Neuronal stem cell (in vitro differentiated cells): ENCODE measurements at regions not wholly inside any gene's neighbourhood (a gene's known extent, or its start where the extent isn't known, plus 50 kb on each side); places are given as distances from the start of the nearest gene placed in this dataset.

Experiments
- DNase-seq: peaks from one replicate; pipeline ENCODE4 v3.0.0-alpha.2; 2013; ENCODE audit warnings: low spot score
- H2AFZ ChIP-seq: one replicate; pipeline ENCODE4 v1.6.1; 2013; ENCODE audit warnings: mild to moderate bottlenecking, low read length, inconsistent platforms
- H2AK5ac ChIP-seq: 2 replicates; pipeline ENCODE4 v1.6.1; 2013; ENCODE audit warnings: low read depth, mild to moderate bottlenecking, inconsistent platforms, low read length, moderate library complexity, mixed read lengths
- H2BK120ac ChIP-seq: 2 replicates; pipeline ENCODE4 v1.6.1; 2013; ENCODE audit warnings: low read depth, mild to moderate bottlenecking, inconsistent platforms, low read length, moderate library complexity, mixed read lengths
- H2BK12ac ChIP-seq: one replicate; pipeline ENCODE4 v1.6.1; 2013; ENCODE audit warnings: low read length, inconsistent platforms
- H2BK15ac ChIP-seq: 2 replicates; pipeline ENCODE4 v1.6.1; 2013; ENCODE audit warnings: mild to moderate bottlenecking, low read length, inconsistent platforms, mixed read lengths
- H2BK5ac ChIP-seq: one replicate; pipeline ENCODE4 v1.6.1; 2013; ENCODE audit warnings: inconsistent platforms, mild to moderate bottlenecking, low read length, moderate library complexity
- H3K14ac ChIP-seq: one replicate; pipeline ENCODE4 v1.6.1; 2013; ENCODE audit warnings: low read length, inconsistent platforms
- H3K18ac ChIP-seq: 2 replicates; pipeline ENCODE4 v1.6.1; 2013; ENCODE audit warnings: low read length, inconsistent platforms
- H3K23ac ChIP-seq: 2 replicates; pipeline ENCODE4 v1.6.1; 2013; ENCODE audit warnings: low read depth, mild to moderate bottlenecking, mixed read lengths, low read length, inconsistent platforms; ENCODE audit not compliant: poor library complexity
- H3K27ac ChIP-seq: replicated peaks from 3 replicates; pipeline ENCODE4 v1.5.1; 2013; ENCODE audit warnings: low read length, inconsistent platforms
- H3K27me3 ChIP-seq, 3 experiments: 2 replicates each; pipeline ENCODE4 v1.6.1; 2013; ENCODE audit warnings: low read length in 3 of 3, mild to moderate bottlenecking in 2 of 3, inconsistent platforms in 1 of 3, low read depth in 1 of 3, mixed read lengths in 1 of 3, moderate library complexity in 1 of 3; ENCODE audit not compliant: control insufficient read depth in 3 of 3, insufficient read depth in 3 of 3
- H3K36me3 ChIP-seq, 2 donors: replicated peaks in 1 of 2; 2 replicates each; pipeline ENCODE4 v1.6.1; 2013; ENCODE audit warnings: low read length in 2 of 2; ENCODE audit not compliant: control insufficient read depth in 2 of 2, insufficient read depth in 2 of 2
- H3K4ac ChIP-seq: 2 replicates; pipeline ENCODE4 v1.6.1; 2013; ENCODE audit warnings: inconsistent platforms, mild to moderate bottlenecking, low read length, moderate library complexity
- H3K4me1 ChIP-seq, 2 donors: 1 replicate in 1 of 2; 2 replicates in 1 of 2; pipeline ENCODE4 v1.6.1; 2013; ENCODE audit warnings: low read length in 2 of 2, low read depth in 1 of 2; ENCODE audit not compliant: control insufficient read depth in 2 of 2, insufficient read depth in 1 of 2
- H3K4me2 ChIP-seq: one replicate; pipeline ENCODE4 v1.6.1; 2013; ENCODE audit warnings: mild to moderate bottlenecking, low read length, inconsistent platforms; ENCODE audit not compliant: insufficient read depth, poor library complexity, severe bottlenecking
- H3K4me3 ChIP-seq, 2 donors: 2 replicates each; pipeline ENCODE4 v1.5.1; 2013; ENCODE audit warnings: low read length in 2 of 2, mild to moderate bottlenecking in 2 of 2, inconsistent platforms in 1 of 2, moderate library complexity in 1 of 2
- H3K79me1 ChIP-seq: one replicate; pipeline ENCODE4 v1.6.1; 2013; ENCODE audit warnings: low read depth, mild to moderate bottlenecking, inconsistent platforms, low read length, moderate library complexity
- H3K9ac ChIP-seq: one replicate; pipeline ENCODE4 v1.6.1; 2013; ENCODE audit warnings: mild to moderate bottlenecking, low read depth, low read length, inconsistent platforms; ENCODE audit not compliant: poor library complexity
- H3K9me3 ChIP-seq, 2 donors: replicated peaks in 1 of 2; 2 replicates each; pipeline versions ENCODE3 to v1.6.1; 2013; ENCODE audit warnings: low read length in 2 of 2, mild to moderate bottlenecking in 2 of 2, inconsistent platforms in 1 of 2, low read depth in 1 of 2, mixed read lengths in 1 of 2, moderate library complexity in 1 of 2; ENCODE audit not compliant: control insufficient read depth in 2 of 2, insufficient read depth in 1 of 2
- H4K8ac ChIP-seq: one replicate; pipeline ENCODE4 v1.6.1; 2013; ENCODE audit warnings: low read depth, mild to moderate bottlenecking, inconsistent platforms, low read length, moderate library complexity
- H4K91ac ChIP-seq: one replicate; pipeline ENCODE4 v1.6.1; 2013; ENCODE audit warnings: low read length, low read depth, mild to moderate bottlenecking, inconsistent platforms; ENCODE audit not compliant: poor library complexity
- WGBS, 2 donors: extraction: QIAGEN DNeasy Blood & Tissue Kit; methylation state at CpG; one replicate each; pipeline ENCODE4 v1.1.7; 2013; ENCODE audit warnings: missing lambda C conversion rate in 2 of 2, mixed read lengths in 1 of 2; ENCODE audit not compliant: insufficient read length in 2 of 2, insufficient replicate concordance in 1 of 2; ENCODE audit errors: extremely low coverage in 2 of 2; 5-methylcytosine and 5-hydroxymethylcytosine counted together

DNA sequence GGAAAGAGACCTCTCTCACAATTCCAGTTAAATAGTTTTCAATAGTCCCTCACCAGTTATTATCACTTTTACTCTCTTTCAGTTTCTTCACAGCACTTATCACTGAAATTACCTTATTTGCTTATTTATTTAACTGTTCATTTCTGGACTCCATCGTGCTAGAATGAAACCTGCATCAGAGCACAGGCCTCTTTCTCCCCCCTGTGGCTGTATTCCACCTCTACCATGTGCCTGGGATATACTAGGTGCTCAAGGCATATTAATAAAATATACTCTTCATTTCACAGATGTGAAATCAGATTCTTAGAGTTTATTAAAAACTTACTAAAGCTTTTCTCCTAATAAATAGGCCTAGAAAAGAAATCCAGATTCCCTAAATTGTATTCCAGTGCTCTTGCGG, 308.9 kb upstream of the MON1B start:
- Histone ChIP-seq H4K91ac (no peak overlapping the region), H3K18ac (no peak overlapping the region)

DNA sequence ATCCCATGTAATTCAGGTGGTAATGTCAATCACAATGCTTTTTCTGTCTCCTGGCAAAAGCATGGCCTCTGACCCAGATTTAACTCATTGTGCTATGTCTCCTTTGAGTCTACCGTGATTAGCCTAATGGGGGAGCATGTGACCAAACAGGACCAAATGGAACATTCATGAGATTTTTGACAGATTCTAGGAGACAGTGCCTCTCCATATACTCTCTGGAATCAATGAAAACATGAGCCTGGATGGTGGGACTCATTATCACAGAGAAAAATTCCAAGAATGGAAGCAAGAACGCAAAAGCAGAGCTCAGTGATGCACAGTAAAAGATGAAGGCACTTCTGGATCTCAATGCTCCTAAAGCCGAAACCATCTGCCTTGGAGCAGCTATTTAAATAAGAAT, 307.9 kb upstream of the MON1B start:
- Histone ChIP-seq H3K4me3 (no peak overlapping the region), H4K91ac (no peak overlapping the region), H3K9ac (no peak overlapping the region), H3K27ac (peak overlapping the region; percentile 27), H3K18ac (no peak overlapping the region), H2AK5ac (no peak overlapping the region), H3K23ac (no peak overlapping the region), H2BK5ac (no peak overlapping the region), H2BK12ac (no peak overlapping the region), H3K4ac (no peak overlapping the region), H3K27me3 (no peaks in the 10 kb centered on the region), H4K8ac (no peak overlapping the region), H3K4me1 (peaks cover 0 to 4% of the 10 kb centered on the region in 2 donors), H2BK120ac (no peak overlapping the region), H3K4me2 (no peak overlapping the region), H3K9me3 (no peaks in the 10 kb centered on the region), H3K79me1 (no peaks in the 10 kb centered on the region), H2AFZ (no peak overlapping the region), H3K36me3 (no peaks in the 10 kb centered on the region), H3K14ac (no peak overlapping the region), H2BK15ac (no peak overlapping the region)
- no CpG with 5 or more reads among the region's 3 CpGs for WGBS, 2 donors
- DNase-seq = peak; percentile 9

More for the DNA sequence above, 308.9 kb upstream of the MON1B start:
- Histone ChIP-seq H3K4me1 (peaks cover 0 to 4% of the 10 kb centered on the region in 2 donors), H2AK5ac (no peak overlapping the region), H2BK15ac (no peak overlapping the region), H3K4me3 (no peak overlapping the region), H2BK5ac (no peak overlapping the region), H3K27me3 (no peaks in the 10 kb centered on the region), H3K4me2 (no peak overlapping the region), H4K8ac (no peak overlapping the region), H3K36me3 (no peaks in the 10 kb centered on the region), H3K9me3 (no peaks in the 10 kb centered on the region), H3K9ac (no peak overlapping the region), H2AFZ (no peak overlapping the region), H3K4ac (no peak overlapping the region), H3K23ac (no peak overlapping the region), H3K79me1 (no peaks in the 10 kb centered on the region), H2BK120ac (no peak overlapping the region), H3K27ac (no peak overlapping the region), H3K14ac (no peak overlapping the region), H2BK12ac (no peak overlapping the region)
- WGBS, 2 donors = no CpG with 5 or more reads among the region's 2 CpGs
- no peak for DNase-seq

DNA sequence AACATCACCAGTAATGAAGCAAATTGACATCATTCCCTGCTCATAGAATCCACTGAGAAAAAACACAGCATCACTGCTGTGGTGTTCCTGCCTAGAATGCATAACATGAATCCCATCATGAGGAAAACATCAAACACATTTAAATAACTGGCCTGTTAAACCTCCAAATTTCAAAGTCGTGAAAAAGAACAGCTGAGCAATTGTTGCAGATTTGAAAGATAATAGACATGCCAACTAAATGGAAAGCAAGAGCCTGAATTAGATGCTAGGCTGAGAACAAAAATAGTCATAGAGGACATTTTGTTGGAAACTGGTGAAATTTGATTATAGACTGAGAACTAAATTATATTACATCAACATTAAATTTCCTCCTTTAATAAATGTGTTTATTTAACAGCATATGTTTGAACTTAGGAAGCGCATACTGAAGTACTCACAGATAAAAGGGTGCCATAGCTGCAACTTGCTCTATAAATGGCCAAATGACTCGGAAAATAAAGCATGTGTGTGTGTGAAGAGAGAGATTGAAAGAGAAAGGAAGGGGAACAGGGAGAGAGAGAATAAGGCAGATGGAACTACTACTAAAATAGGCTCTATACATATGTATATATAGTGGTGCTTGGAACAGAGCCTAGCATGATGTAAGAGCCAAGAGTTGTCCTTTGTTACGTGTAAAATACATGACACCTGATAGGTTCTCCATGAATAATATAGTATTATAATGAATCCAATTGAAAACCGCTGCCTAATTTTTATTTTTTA, 305.0 kb upstream of the MON1B start:
- H2BK5ac ChIP-seq = no peak overlapping the region
- H4K91ac ChIP-seq = no peak overlapping the region
- no peak overlapping the region for H3K4me2 ChIP-seq
- no peak overlapping the region for H3K18ac ChIP-seq
- H3K4ac ChIP-seq = no peak overlapping the region
- no peak overlapping the region for H3K4me3 ChIP-seq
- H3K36me3 ChIP-seq = no peaks in the 10 kb centered on the region
- H2AFZ ChIP-seq = no peak overlapping the region
- H3K4me1 ChIP-seq = peaks cover 0 to 4% of the 10 kb centered on the region in 2 donors
- DNase-seq = no peak
- no peak overlapping the region for H2AK5ac ChIP-seq
- no peaks in the 10 kb centered on the region for H3K27me3 ChIP-seq
- H3K79me1 ChIP-seq = no peaks in the 10 kb centered on the region
- H3K27ac ChIP-seq = no peak overlapping the region
- no peak overlapping the region for H2BK120ac ChIP-seq
- no peaks in the 10 kb centered on the region for H3K9me3 ChIP-seq
- H4K8ac ChIP-seq = no peak overlapping the region
- H2BK12ac ChIP-seq = no peak overlapping the region
- no peak overlapping the region for H3K9ac ChIP-seq
- H3K23ac ChIP-seq = no peak overlapping the region
- H2BK15ac ChIP-seq = no peak overlapping the region
- H3K14ac ChIP-seq = no peak overlapping the region
- no CpG with 5 or more reads among the region's 5 CpGs for WGBS, 2 donors

GRCh38 chr16:76897816-76898215, 293.2 kb upstream of the MON1B start:
- Histone ChIP-seq H3K23ac (no peak overlapping the region), H3K9me3 (no peaks in the 10 kb centered on the region), H2BK120ac (no peak overlapping the region), H3K27ac (no peak overlapping the region), H2AFZ (no peak overlapping the region), H4K91ac (no peak overlapping the region), H3K36me3 (no peaks in the 10 kb centered on the region), H3K4me1 (no peaks in the 10 kb centered on the region), H3K4me2 (no peak overlapping the region), H3K14ac (no peak overlapping the region), H3K27me3 (no peaks in the 10 kb centered on the region), H3K79me1 (no peaks in the 10 kb centered on the region), H3K4me3 (no peak overlapping the region), H2BK12ac (no peak overlapping the region), H2AK5ac (no peak overlapping the region), H3K18ac (no peak overlapping the region), H4K8ac (no peak overlapping the region), H2BK15ac (no peak overlapping the region), H2BK5ac (no peak overlapping the region), H3K9ac (no peak overlapping the region), H3K4ac (no peak overlapping the region)
- DNase-seq = no peak
- WGBS, 2 donors = no CpG with 5 or more reads among the region's 1 CpG
